Stimulated activated CD4-positive, alpha-beta T cell treated with anti-CD3 and anti-CD28 coated beads, Interleukin-4, amount 100 ng/mL, for 24 hours (primary cell): ENCODE measurements at regions not wholly inside any gene's neighbourhood (a gene's known extent, or its start where the extent isn't known, plus 50 kb on each side); places are given as distances from the start of the nearest gene placed in this dataset.
"Not testable (repeated sequence)": the region's sequence is repeated elsewhere in the genome, so short reads cannot be mapped to it uniquely, and the experiment has no call there.

Experiments used
- DNase-seq: peaks from one replicate; pipeline ENCODE4 v3.0.0-alpha.2; 2020

- no peak for DNase-seq
These were observed 157.9 kb downstream of the RAP2B start for GRCh38 chr3:153319705-153320554.

- DNase-seq = no peak
These were observed 158.6 kb downstream of the RAP2B start for GRCh38 chr3:153320585-153321128.

GRCh38 chr3:153328690-153329089, 166.7 kb downstream of the RAP2B start:
- DNase-seq = no peak

- DNase-seq = no peak
These were observed 168.9 kb downstream of the RAP2B start for GRCh38 chr3:153330901-153331300.

GRCh38 chr3:153331676-153332075, 169.7 kb downstream of the RAP2B start:
- no peak for DNase-seq

GRCh38 chr3:153334558-153334957, 172.5 kb downstream of the RAP2B start:
- DNase-seq = no peak

- DNase-seq = no peak
These were observed 175.3 kb downstream of the RAP2B start for GRCh38 chr3:153337369-153337768.

- no peak for DNase-seq
These were observed 176.5 kb downstream of the RAP2B start for GRCh38 chr3:153338487-153338886.

- DNase-seq = no peak
These were observed 177.0 kb downstream of the RAP2B start for GRCh38 chr3:153339065-153339464.

GRCh38 chr3:153343988-153344782, 182.2 kb downstream of the RAP2B start:
- no peak for DNase-seq

GRCh38 chr3:153348457-153349107, 186.6 kb downstream of the RAP2B start:
- no peak for DNase-seq

- DNase-seq = no peak
These were observed 187.1 kb downstream of the RAP2B start for GRCh38 chr3:153349108-153349499.

- DNase-seq = no peak
These were observed 188.4 kb downstream of the RAP2B start for GRCh38 chr3:153350420-153350819.

GRCh38 chr3:153354641-153355040, 192.6 kb downstream of the RAP2B start:
- DNase-seq = no peak

GRCh38 chr3:153355559-153355958, 193.5 kb downstream of the RAP2B start:
- no peak for DNase-seq

- no peak for DNase-seq
These were observed 194.9 kb downstream of the RAP2B start for GRCh38 chr3:153356908-153357307.

- DNase-seq = no peak
These were observed 195.4 kb downstream of the RAP2B start for GRCh38 chr3:153357436-153357835.

GRCh38 chr3:153369561-153370374, 207.7 kb downstream of the RAP2B start:
- no peak for DNase-seq

GRCh38 chr3:153370680-153371079, 208.7 kb downstream of the RAP2B start:
- DNase-seq = no peak

- DNase-seq = no peak
These were observed 210.3 kb downstream of the RAP2B start for GRCh38 chr3:153372326-153372725.

GRCh38 chr3:153373606-153374005, 211.6 kb downstream of the RAP2B start:
- DNase-seq = no peak

GRCh38 chr3:153378366-153378765, 216.3 kb downstream of the RAP2B start:
- not testable (repeated sequence) for DNase-seq
